HCT116 (cell line): ENCODE measurements at regions not wholly inside any gene's neighbourhood (a gene's known extent, or its start where the extent isn't known, plus 50 kb on each side); places are given as distances from the start of the nearest gene placed in this dataset.

ENCODE experiments used
- ATAC-seq: fragments of 200-7000 bp; cut with Tn5 transposase; 2 replicates; pipeline ENCODE4 v1.9.1; 2020; ENCODE audit warnings: mild to moderate bottlenecking, moderate library complexity
- BruUV-seq: library from RNA; stranded (reverse); fragments of 400-500 nt; replicated peaks from 2 replicates; lab custom pipeline; 2021; lab: Mats Ljungman, UMichigan
- CTCF ChIA-PET: fragments of 300-600 bp; sonication (Branson Sonifier 250); formaldehyde crosslinking; loops from one replicate; lab custom pipeline; 2021; ENCODE audit warnings: antibody characterized with exemption; lab: Charles Lee
- POLR2A ChIA-PET: fragments of 300-600, 350-600 bp; sonication (Branson Sonifier 250); formaldehyde crosslinking; loops from one replicate; lab custom pipeline; 2021; ENCODE audit warnings: antibody characterized with exemption; lab: Charles Lee
- RAD21 ChIA-PET, 2 experiments: fragments of 300-600 bp; sonication (Branson Sonifier 250); formaldehyde crosslinking; loops; one replicate each; lab custom pipeline; 2023; ENCODE audit warnings: low total read pairs in 2 of 2; ENCODE audit not compliant: uncharacterized antibody in 2 of 2, unreplicated experiment in 2 of 2, low non-redundant PET in 1 of 2; lab: Charles Lee
- DNase-seq: peaks from one replicate; pipeline ENCODE4 v3.0.0-alpha.2; 2010; ENCODE audit warnings: low read depth, low spot score
- H2AFZ ChIP-seq: fragments of 200-600 bp; shearing (Covaris generic), sonication (generic); 2 replicates; pipeline ENCODE4 v1.6.1; 2017; ENCODE audit warnings: low read depth, mixed run types, mixed read lengths, antibody characterized with exemption, low read length; ENCODE audit not compliant: poor library complexity, severe bottlenecking
- H3K27ac ChIP-seq: 2 replicates; pipeline ENCODE4 v1.5.1; 2012; ENCODE audit warnings: low read depth, low read length
- H3K27me3 ChIP-seq: fragments of 200-600 bp; sonication (generic); 2 replicates; pipeline ENCODE4 v1.6.1; 2016; ENCODE audit warnings: mixed run types, low read length, mixed read lengths; ENCODE audit not compliant: insufficient read depth
- H3K36me3 ChIP-seq, 2 experiments: fragments of 200-500 bp in 1 of 2; fragments of 200-600 bp in 1 of 2; sonication (Bioruptor generic) in 1 of 2; sonication (generic) in 1 of 2; 2 replicates each; pipeline versions ENCODE4 v1.5.1 to v1.6.1; 2014 to 2016; ENCODE audit warnings: low read length in 2 of 2, inconsistent platforms in 1 of 2, mixed read lengths in 1 of 2, mixed run types in 1 of 2; ENCODE audit not compliant: insufficient read depth in 2 of 2, control insufficient read depth in 1 of 2
- H3K4me1 ChIP-seq, 2 experiments: fragments of 200-600 bp in 1 of 2; sonication (generic) in 1 of 2; 2 replicates each; pipeline versions ENCODE4 v1.5.1 to v1.6.1; 2012 to 2017; ENCODE audit warnings: low read length in 2 of 2, inconsistent platforms in 1 of 2, mild to moderate bottlenecking in 1 of 2, mixed read lengths in 1 of 2, mixed run types in 1 of 2, moderate library complexity in 1 of 2; ENCODE audit not compliant: insufficient read depth in 2 of 2, control insufficient read depth in 1 of 2
- H3K4me2 ChIP-seq: fragments of 200-600 bp; sonication (generic); 2 replicates; pipeline ENCODE4 v1.6.1; 2017; ENCODE audit warnings: mixed run types, low read length, mixed read lengths
- H3K4me3 ChIP-seq, 2 experiments: fragments of 200-600 bp in 1 of 2; sonication (generic) in 1 of 2; replicated peaks in 1 of 2; 2 replicates each; pipeline ENCODE4 v1.5.1; 2011 to 2016; ENCODE audit warnings: low read length in 2 of 2, control low read depth in 1 of 2, low read depth in 1 of 2, mild to moderate bottlenecking in 1 of 2, mixed read lengths in 1 of 2, mixed run types in 1 of 2
- H3K79me2 ChIP-seq: fragments of 200-600 bp; sonication (generic); 2 replicates; pipeline ENCODE4 v1.6.1; 2017; ENCODE audit warnings: mild to moderate bottlenecking, mixed run types, low read length, moderate library complexity, mixed read lengths; ENCODE audit not compliant: insufficient read depth
- H3K9ac ChIP-seq: fragments of 200-600 bp; sonication (generic); 2 replicates; pipeline ENCODE4 v1.6.1; 2016; ENCODE audit warnings: low read length, mixed read lengths
- H3K9me2 ChIP-seq: fragments of 200-600 bp; sonication (generic), shearing (Covaris generic); 2 replicates; pipeline ENCODE4 v1.6.1; 2017; ENCODE audit warnings: mixed run types, mild to moderate bottlenecking, moderate library complexity; ENCODE audit not compliant: insufficient read depth
- H3K9me3 ChIP-seq, 2 experiments: fragments of 200-500 bp in 1 of 2; fragments of 200-600 bp in 1 of 2; sonication (Bioruptor generic) in 1 of 2; sonication (generic) in 1 of 2; 2 replicates each; pipeline ENCODE4 v1.6.1; 2014 to 2017; ENCODE audit warnings: low read length in 2 of 2, mixed read lengths in 2 of 2, inconsistent platforms in 1 of 2, low read depth in 1 of 2, mild to moderate bottlenecking in 1 of 2, mixed run types in 1 of 2, moderate library complexity in 1 of 2; ENCODE audit not compliant: control insufficient read depth in 1 of 2, insufficient read depth in 1 of 2
- H4K20me1 ChIP-seq: fragments of 200-600 bp; sonication (generic), shearing (Covaris generic); 2 replicates; pipeline ENCODE4 v1.6.1; 2017; ENCODE audit warnings: mixed run types, mild to moderate bottlenecking, moderate library complexity; ENCODE audit not compliant: insufficient read depth
- ATF3 ChIP-seq: IDR thresholded peaks from 2 replicates; pipeline ENCODE4 v1.6.1; 2012
- CBX3 ChIP-seq: IDR thresholded peaks from 2 replicates; pipeline ENCODE4 v1.6.1; 2012; ENCODE audit warnings: low read depth
- CEBPB ChIP-seq: IDR thresholded peaks from 2 replicates; pipeline ENCODE4 v1.6.1; 2012; ENCODE audit warnings: low read depth
- CTCF ChIP-seq, 3 experiments: fragments of 200-600 bp in 1 of 3; sonication (generic) in 1 of 3; IDR thresholded peaks in 2 of 3; conservative IDR thresholded peaks in 1 of 3; 2 replicates each; pipeline ENCODE4 v1.5.1; 2012 to 2017; ENCODE audit warnings: low read depth in 2 of 3, low read length in 2 of 3, antibody characterized with exemption in 1 of 3, borderline replicate concordance in 1 of 3, control low read depth in 1 of 3, mild to moderate bottlenecking in 1 of 3, mixed read lengths in 1 of 3, mixed run types in 1 of 3, moderate library complexity in 1 of 3; ENCODE audit not compliant: insufficient read depth in 1 of 3
- EZH2 ChIP-seq: fragments of 200-600 bp; sonication (generic); IDR thresholded peaks from 2 replicates; pipeline ENCODE4 v1.6.1; 2017; ENCODE audit warnings: antibody characterized with exemption, mixed run types
- FOSL1 ChIP-seq: IDR thresholded peaks from 2 replicates; pipeline ENCODE4 v1.6.1; 2012; ENCODE audit warnings: low read depth
- MAX ChIP-seq: IDR thresholded peaks from 2 replicates; pipeline ENCODE4 v1.6.1; 2012
- POLR2AphosphoS5 ChIP-seq: IDR thresholded peaks from 2 replicates; pipeline ENCODE4 v1.6.1; 2011; ENCODE audit warnings: mild to moderate bottlenecking, low read depth, low read length, moderate library complexity
- REST ChIP-seq: IDR thresholded peaks from 2 replicates; pipeline ENCODE4 v1.6.1; 2012; ENCODE audit warnings: low read depth
- SIN3A ChIP-seq: IDR thresholded peaks from 2 replicates; pipeline ENCODE4 v1.6.1; 2012; ENCODE audit warnings: low read depth
- TCF7L2 ChIP-seq: IDR thresholded peaks from 2 replicates; pipeline ENCODE4 v1.7.0; 2011; ENCODE audit warnings: borderline replicate concordance, inconsistent platforms; ENCODE audit not compliant: insufficient read depth, insufficient read length; ENCODE audit errors: extremely low read depth
- ZFX ChIP-seq: fragments of 450-650 bp; IDR thresholded peaks from 2 replicates; pipeline ENCODE4 v1.6.1; 2017
- intact Hi-C: fragments of 100-400 bp; cut with micrococcal nuclease; formaldehyde crosslinking; loops from 2 replicates; pipeline ENCODE4 v1.10.0; 2022

GRCh38 chr16:80350061-80350460, 190.7 kb upstream of the DYNLRB2 start (continued):
- TF ChIP-seq SIN3A (no peak), POLR2AphosphoS5 (no peak), EZH2 (no peak), CTCF (IDR thresholded peaks at IDR 0.05 in 2 of 3, conservative IDR thresholded peaks at IDR 0.05 in 1 of 3; ENCODE audit: borderline replicate concordance in 1 of 3, insufficient read depth in 1 of 3, low read depth in 2 of 3, low read length in 2 of 3) (no peak), ATF3 (no peak)

GRCh38 chr16:80347900-80348299, 192.9 kb upstream of the DYNLRB2 start:
- Histone ChIP-seq H3K9me2 (no peaks in the 10 kb centered on the region), H3K9me3 (peaks cover 36 to 53% of the 10 kb centered on the region in 2 experiments; a peak in 2 of 4 replicates), H3K4me1 (no peaks in the 10 kb centered on the region), H3K9ac (no peak overlapping the region), H4K20me1 (no peaks in the 10 kb centered on the region), H3K27me3 (no peaks in the 10 kb centered on the region), H3K4me2 (no peak overlapping the region), H3K36me3 (no peaks in the 10 kb centered on the region), H3K4me3 (no peak overlapping the region), H3K27ac (no peak overlapping the region), H3K79me2 (no peaks in the 10 kb centered on the region), H2AFZ (no peak overlapping the region)
- no TSS peak for BruUV-seq
- no peak for TF ChIP-seq REST
- no peak for TF ChIP-seq ATF3
- no peak for TF ChIP-seq CEBPB
- TF ChIP-seq ZFX = no peak
- no peak for TF ChIP-seq TCF7L2
- TF ChIP-seq MAX = no peak
- TF ChIP-seq FOSL1 = no peak
- TF ChIP-seq CBX3 = no peak
- TF ChIP-seq SIN3A = no peak
- no peak for TF ChIP-seq EZH2
- ChIA-PET POLR2A (no interaction called here), RAD21 (no interaction called here), CTCF (no interaction called here)
- ATAC-seq (no peak), DNase-seq (no peak)
- intact Hi-C loops = no loop called here
